Ectodermal cell (in vitro differentiated cells): ENCODE measurements at regions not wholly inside any gene's neighbourhood (a gene's known extent, or its start where the extent isn't known, plus 50 kb on each side); places are given as distances from the start of the nearest gene placed in this dataset.

ENCODE experiments used
- H3K27ac ChIP-seq: 2 replicates; pipeline ENCODE4 v1.7.0; 2013; ENCODE audit warnings: mild to moderate bottlenecking, low read depth, low read length; ENCODE audit not compliant: insufficient read depth, poor library complexity, severe bottlenecking
- H3K27me3 ChIP-seq: 2 replicates; pipeline ENCODE4 v1.7.0; 2013; ENCODE audit warnings: mild to moderate bottlenecking, low read length; ENCODE audit not compliant: insufficient read depth, control insufficient read depth, poor library complexity, severe bottlenecking
- H3K36me3 ChIP-seq: one replicate; pipeline ENCODE4 v1.7.0; 2013; ENCODE audit warnings: low read length; ENCODE audit not compliant: control insufficient read depth, insufficient read depth
- H3K4me1 ChIP-seq: one replicate; pipeline ENCODE4 v1.7.0; 2013; ENCODE audit warnings: low read length; ENCODE audit not compliant: control insufficient read depth, insufficient read depth
- H3K4me3 ChIP-seq: 2 replicates; pipeline ENCODE4 v1.7.0; 2013; ENCODE audit warnings: low read depth, low read length, control low read depth; ENCODE audit not compliant: insufficient read depth
- H3K9me3 ChIP-seq: 2 replicates; pipeline ENCODE4 v1.7.0; 2013; ENCODE audit warnings: mild to moderate bottlenecking, low read length, moderate library complexity; ENCODE audit not compliant: control insufficient read depth
- WGBS, 2 experiments: methylation state at CpG; one replicate each; pipeline ENCODE4 v1.1.7; 2013; ENCODE audit warnings: missing lambda C conversion rate in 2 of 2; 5-methylcytosine and 5-hydroxymethylcytosine counted together

DNA sequence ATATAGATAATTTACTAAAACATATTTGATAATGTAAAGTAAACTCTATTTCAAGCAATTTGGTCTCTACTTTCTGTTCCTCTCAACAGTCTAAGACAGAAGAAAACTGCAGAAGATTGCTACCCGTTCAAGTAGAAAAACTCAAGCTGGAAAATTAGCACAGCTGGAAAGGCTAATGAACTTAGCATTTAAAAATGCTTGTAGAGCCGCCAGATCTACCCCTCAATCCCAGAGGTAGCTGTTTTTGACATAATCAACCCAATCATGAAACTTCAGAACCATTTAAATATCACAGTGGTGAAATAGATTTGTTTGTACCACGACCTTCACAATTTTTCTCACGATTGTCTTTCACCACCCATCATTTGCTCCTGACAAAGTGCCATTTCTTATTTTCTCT is 479.5 kb downstream of the SPRY1 start:
- Histone ChIP-seq H3K9me3 (no peaks in the 10 kb centered on the region), H3K36me3 (no peaks in the 10 kb centered on the region), H3K27me3 (no peaks in the 10 kb centered on the region), H3K4me3 (no peak overlapping the region), H3K27ac (no peak overlapping the region), H3K4me1 (no peaks in the 10 kb centered on the region)
- WGBS, 2 experiments, result 88 to 99% methylated on average over 4 of the region's 4 CpGs

- 80 to 90% methylated on average over 1 to 2 of the region's 2 CpGs for WGBS, 2 experiments
These were observed 480.1 kb downstream of the SPRY1 start for GRCh38 chr4:123876671-123877101.

DNA sequence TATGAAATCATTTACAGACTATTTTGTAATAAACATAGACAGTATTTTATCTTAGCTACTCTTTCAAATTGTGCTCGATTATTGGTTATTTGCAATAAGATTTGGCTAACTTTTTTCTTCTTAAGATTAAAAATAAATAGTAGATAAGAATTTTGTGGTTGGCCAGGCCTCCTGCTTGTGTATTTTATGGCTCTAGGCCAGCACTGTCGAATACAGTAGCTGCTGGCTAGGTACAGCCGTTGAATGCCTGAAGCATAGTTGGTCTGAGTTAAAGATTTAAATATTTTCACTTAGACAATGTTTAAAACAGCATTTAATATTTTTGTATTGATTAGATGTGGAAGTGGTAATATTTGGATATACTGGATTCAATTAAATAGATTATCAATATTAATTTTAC is 481.0 kb downstream of the SPRY1 start:
- no peaks in the 10 kb centered on the region for H3K9me3 ChIP-seq
- H3K4me3 ChIP-seq, result no peak overlapping the region
- 94 to 95% methylated on average over 1 to 2 of the region's 3 CpGs for WGBS, 2 experiments
- no peak overlapping the region for H3K27ac ChIP-seq
- no peaks in the 10 kb centered on the region for H3K36me3 ChIP-seq
- no peaks in the 10 kb centered on the region for H3K27me3 ChIP-seq
- no peaks in the 10 kb centered on the region for H3K4me1 ChIP-seq

More at GRCh38 chr4:123876671-123877101, 480.1 kb downstream of the SPRY1 start:
- Histone ChIP-seq H3K36me3 (no peaks in the 10 kb centered on the region), H3K4me3 (no peak overlapping the region), H3K9me3 (no peaks in the 10 kb centered on the region), H3K27ac (no peak overlapping the region), H3K27me3 (no peaks in the 10 kb centered on the region), H3K4me1 (no peaks in the 10 kb centered on the region)

DNA sequence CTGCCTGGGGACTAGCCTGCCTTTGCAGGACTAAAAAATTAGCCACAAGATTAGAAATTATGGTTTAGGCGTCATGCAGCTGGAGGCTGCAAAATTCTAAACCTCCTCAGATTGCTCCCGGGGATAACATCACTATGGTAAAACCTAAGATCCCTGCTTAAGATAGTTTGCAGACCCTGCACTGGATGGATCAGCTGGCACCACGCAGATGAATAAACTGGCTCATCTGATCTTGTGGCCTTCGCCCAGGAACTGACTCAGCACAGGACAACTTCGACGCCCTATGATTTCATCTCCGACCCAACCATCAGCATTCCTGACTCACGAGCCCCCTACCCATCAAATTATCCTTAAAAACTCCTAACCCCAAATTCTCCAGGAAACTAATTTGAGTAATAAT is 482.4 kb downstream of the SPRY1 start:
- 96 to 97% methylated on average over 7 to 8 of the region's 8 CpGs for WGBS, 2 experiments
- H3K4me1 ChIP-seq, result no peaks in the 10 kb centered on the region
- H3K4me3 ChIP-seq, result no peak overlapping the region
- H3K9me3 ChIP-seq, result no peaks in the 10 kb centered on the region
- H3K27me3 ChIP-seq, result no peaks in the 10 kb centered on the region
- no peak overlapping the region for H3K27ac ChIP-seq
- no peaks in the 10 kb centered on the region for H3K36me3 ChIP-seq

- Histone ChIP-seq H3K36me3 (no peaks in the 10 kb centered on the region), H3K27me3 (no peaks in the 10 kb centered on the region), H3K9me3 (no peaks in the 10 kb centered on the region), H3K27ac (no peak overlapping the region), H3K4me1 (no peaks in the 10 kb centered on the region), H3K4me3 (no peak overlapping the region)
- 64 to 69% methylated on average over 3 of the region's 3 CpGs for WGBS, 2 experiments
These were observed 484.0 kb downstream of the SPRY1 start for GRCh38 chr4:123880631-123881030.

- no peaks in the 10 kb centered on the region for H3K36me3 ChIP-seq
- H3K4me3 ChIP-seq, result no peak overlapping the region
- 92 to 95% methylated on average over 5 to 6 of the region's 6 CpGs for WGBS, 2 experiments
- no peaks in the 10 kb centered on the region for H3K27me3 ChIP-seq
- no peaks in the 10 kb centered on the region for H3K9me3 ChIP-seq
- no peak overlapping the region for H3K27ac ChIP-seq
- no peaks in the 10 kb centered on the region for H3K4me1 ChIP-seq
These were observed 488.3 kb downstream of the SPRY1 start for GRCh38 chr4:123884922-123885321.

DNA sequence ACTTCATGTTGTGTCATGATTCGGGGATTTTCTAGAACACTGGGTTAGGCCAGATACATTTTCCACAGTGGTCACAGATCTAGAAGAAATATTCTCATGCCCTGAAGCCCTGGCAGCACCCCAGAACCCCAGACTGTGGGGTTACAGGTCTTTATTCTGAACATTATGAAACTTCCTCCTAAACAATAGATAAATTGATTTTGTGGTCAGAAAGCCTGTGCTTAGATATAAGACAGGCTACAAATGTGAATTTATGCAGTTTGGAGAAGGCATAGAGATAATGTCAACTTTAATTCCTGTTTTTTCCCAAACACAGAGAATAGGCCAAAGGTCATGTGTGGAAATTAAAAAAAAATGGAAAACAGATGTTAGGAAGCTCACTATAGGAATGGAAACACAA is 492.9 kb downstream of the SPRY1 start:
- Histone ChIP-seq H3K27me3 (no peaks in the 10 kb centered on the region), H3K9me3 (no peaks in the 10 kb centered on the region), H3K4me1 (no peaks in the 10 kb centered on the region), H3K27ac (no peak overlapping the region), H3K36me3 (no peaks in the 10 kb centered on the region), H3K4me3 (no peak overlapping the region)
- WGBS, 2 experiments, result 94 to 100% methylated on average over 1 of the region's 1 CpG

- no peaks in the 10 kb centered on the region for H3K27me3 ChIP-seq
- no peaks in the 10 kb centered on the region for H3K36me3 ChIP-seq
- H3K27ac ChIP-seq, result no peak overlapping the region
- H3K9me3 ChIP-seq, result no peaks in the 10 kb centered on the region
- H3K4me1 ChIP-seq, result no peaks in the 10 kb centered on the region
- 96 to 98% methylated on average over 3 of the region's 3 CpGs for WGBS, 2 experiments
- no peak overlapping the region for H3K4me3 ChIP-seq
These were observed 494.3 kb downstream of the SPRY1 start for GRCh38 chr4:123890889-123891288.

DNA sequence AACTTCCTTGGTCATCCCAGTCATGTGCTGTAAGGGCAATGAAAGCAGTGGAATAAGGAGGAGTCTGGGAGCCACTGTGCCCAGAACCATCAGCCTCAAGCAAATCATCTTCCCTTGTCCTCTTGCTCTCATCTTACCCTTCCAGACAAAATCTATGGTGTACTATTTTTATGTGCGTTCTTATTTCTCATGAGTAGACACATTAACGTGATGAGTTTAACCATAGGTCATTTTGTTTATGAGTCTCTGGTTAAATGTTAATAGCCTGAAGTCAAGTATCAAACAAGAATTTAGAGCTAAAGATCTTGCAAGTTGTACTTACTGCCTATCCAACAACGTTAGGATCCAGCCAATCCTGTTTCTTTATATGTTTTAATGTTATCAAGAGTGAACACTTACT is 495.3 kb downstream of the SPRY1 start:
- H3K36me3 ChIP-seq, result no peaks in the 10 kb centered on the region
- WGBS, 2 experiments, result 91 to 100% methylated on average over 3 of the region's 3 CpGs
- H3K27ac ChIP-seq, result no peak overlapping the region

DNA sequence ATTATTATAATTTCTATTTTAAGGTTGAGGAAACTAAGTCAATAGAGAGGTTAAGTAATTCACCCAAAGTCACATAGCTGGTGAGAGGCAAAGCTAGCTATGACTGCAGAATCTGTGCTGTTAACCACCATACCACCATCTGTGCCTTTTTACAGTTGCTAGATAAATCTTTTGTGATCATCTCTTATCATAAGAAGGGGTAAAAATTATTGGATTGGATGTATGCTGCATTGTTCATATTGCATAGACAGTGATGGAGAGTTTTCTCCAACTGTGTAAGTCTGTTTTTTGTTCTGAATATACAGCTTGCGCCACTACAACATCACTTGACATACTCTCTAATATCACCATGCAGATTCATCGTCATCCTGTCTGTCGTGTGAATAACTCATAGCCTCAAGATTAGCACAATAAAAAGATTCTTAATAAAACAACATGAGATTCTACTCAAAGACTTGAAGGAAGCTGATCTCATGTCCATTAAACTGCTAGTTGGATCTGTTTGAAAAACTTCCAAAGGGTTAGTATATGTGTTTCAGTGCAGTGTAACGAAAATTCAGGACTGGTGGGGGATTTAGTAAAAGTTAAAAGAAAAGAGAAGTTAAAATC is 495.9 kb downstream of the SPRY1 start:
- Histone ChIP-seq H3K9me3 (no peaks in the 10 kb centered on the region), H3K36me3 (no peaks in the 10 kb centered on the region), H3K27me3 (no peaks in the 10 kb centered on the region), H3K4me1 (no peaks in the 10 kb centered on the region), H3K27ac (no peak overlapping the region), H3K4me3 (no peak overlapping the region)
- 90 to 91% methylated on average over 4 of the region's 4 CpGs for WGBS, 2 experiments

More for the DNA sequence above, 495.3 kb downstream of the SPRY1 start:
- H3K9me3 ChIP-seq, result no peaks in the 10 kb centered on the region
- H3K4me3 ChIP-seq, result no peak overlapping the region
- no peaks in the 10 kb centered on the region for H3K4me1 ChIP-seq
- H3K27me3 ChIP-seq, result no peaks in the 10 kb centered on the region
